ENCODE measurements at regions not wholly inside any gene's neighbourhood (a gene's known extent, or its start where the extent isn't known, plus 50 kb on each side); places are given as distances from the start of the nearest gene placed in this dataset. TPM values are rescaled to one million over a fixed set of nuclear protein-coding genes. Genes with fewer than 3 reads are reported as not detected.

DNA sequence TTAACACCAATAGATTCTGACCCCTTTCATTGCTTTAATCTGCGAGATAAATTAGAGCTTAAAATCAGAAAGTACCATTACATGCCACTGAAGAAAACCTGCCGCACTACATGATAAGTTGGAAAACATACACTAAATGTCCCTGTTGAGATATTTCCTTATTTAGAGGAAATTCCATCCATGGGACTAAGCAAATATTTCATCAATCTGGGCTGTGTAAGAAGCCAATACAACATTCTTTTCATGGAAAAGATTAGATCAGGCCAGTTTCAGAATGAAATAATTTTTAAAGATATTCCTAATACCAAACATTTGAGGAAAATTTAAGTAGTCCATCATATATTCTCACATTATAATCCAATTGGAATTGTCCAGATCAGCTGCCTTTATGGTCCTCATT is 112.8 kb downstream of the LLPH start:
- Histone ChIP-seq H3K9ac (ENCODE audit: low read length) (no peak overlapping the region), H2BK5ac (ENCODE audit: low read length) (no peak overlapping the region), H3K79me1 (ENCODE audit: low read length) (no peaks in the 10 kb centered on the region), H3K79me2 (ENCODE audit: control insufficient read depth, insufficient read depth, low read length) (no peaks in the 10 kb centered on the region), H2BK120ac (ENCODE audit: low read depth, low read length) (no peak overlapping the region), H3K4me1 (ENCODE audit: control insufficient read depth, low read depth, low read length) (no peaks in the 10 kb centered on the region), H3K27ac (ENCODE audit: low read depth, low read length) (no peak overlapping the region), H3K4me3 (ENCODE audit: low read length) (no peak overlapping the region), H4K8ac (ENCODE audit: low read depth, low read length) (no peak overlapping the region), H3K4ac (ENCODE audit: low read depth, low read length) (no peak overlapping the region), H2BK15ac (replicated peaks; ENCODE audit: low read depth) (no peak overlapping the region), H2AK5ac (ENCODE audit: low read length) (no peak overlapping the region), H3K36me3 (ENCODE audit: control insufficient read depth, insufficient read depth, low read length) (no peaks in the 10 kb centered on the region), H3K4me2 (ENCODE audit: low read length) (no peak overlapping the region), H3K27me3 (ENCODE audit: insufficient read depth, low read length, poor library complexity) (no peaks in the 10 kb centered on the region), H4K5ac (ENCODE audit: low read length) (no peak overlapping the region), H3K56ac (ENCODE audit: low read length) (no peak overlapping the region), H3K23ac (ENCODE audit: low read length) (no peak overlapping the region), H3K18ac (ENCODE audit: low read length) (no peak overlapping the region)
- WGBS (ENCODE audit: extremely low coverage, insufficient coverage, low lambda C conversion rate): no CpG with 5 or more reads among the region's 2 CpGs
- DNase-seq: no peak

Small RNA genes in the stretch of these regions (small RNA-seq; reads per million reads assigned to genes)
- not detected for gene MIR6074 (ENCODE audit: insufficient read depth)
- not detected for gene RNA5SP362 (ENCODE audit: insufficient read depth)

Data from mesendoderm (in vitro differentiated cells).